ENCODE measurements at regions not wholly inside any gene's neighbourhood (a gene's known extent, or its start where the extent isn't known, plus 50 kb on each side); places are given as distances from the start of the nearest gene placed in this dataset.

DNA sequence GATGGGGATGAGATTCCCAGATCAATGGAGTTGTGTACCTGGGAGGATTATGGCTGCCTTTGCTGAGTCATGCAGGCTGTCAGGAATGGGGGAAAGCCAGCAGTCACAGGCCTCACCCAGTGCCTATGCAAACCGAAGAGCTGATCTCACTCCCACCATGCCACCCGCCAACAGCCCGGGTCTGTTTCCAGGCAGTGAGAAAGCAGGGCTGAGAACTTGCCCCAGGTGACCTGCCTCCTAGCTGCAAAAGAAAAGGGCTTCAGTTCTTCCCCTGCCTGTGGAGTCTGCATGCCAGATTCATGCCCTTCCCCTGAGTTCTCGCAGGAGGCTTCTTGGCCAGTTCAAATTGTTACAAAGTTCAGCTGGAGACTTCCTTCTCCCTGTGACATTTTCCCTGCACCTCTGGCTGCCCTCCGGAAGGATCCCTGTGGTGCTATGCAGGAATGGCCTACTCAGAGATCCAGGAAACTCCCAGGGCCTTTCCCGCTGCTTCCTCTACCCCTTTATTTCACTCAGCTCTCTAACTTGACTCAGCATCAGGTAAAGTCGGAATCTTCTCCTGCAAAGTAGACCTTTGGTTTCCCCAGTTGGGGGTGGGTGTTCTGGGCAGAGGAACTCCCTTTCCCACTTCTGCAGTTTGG is 71.5 kb upstream of the B3GAT2 start:
- no peaks in the 10 kb centered on the region for H3F3A ChIP-seq (ENCODE audit: control insufficient read depth, insufficient read depth)
- no peaks in the 10 kb centered on the region for H3K9me3 ChIP-seq (ENCODE audit: control insufficient read depth, insufficient read depth, low read length)
- H3K4me3 ChIP-seq (ENCODE audit: low read length) = no peak overlapping the region
- H3K9me2 ChIP-seq (replicated peaks; ENCODE audit: control insufficient read depth, low read length) = no peaks in the 10 kb centered on the region
- TF ChIP-seq, protein P1, sequence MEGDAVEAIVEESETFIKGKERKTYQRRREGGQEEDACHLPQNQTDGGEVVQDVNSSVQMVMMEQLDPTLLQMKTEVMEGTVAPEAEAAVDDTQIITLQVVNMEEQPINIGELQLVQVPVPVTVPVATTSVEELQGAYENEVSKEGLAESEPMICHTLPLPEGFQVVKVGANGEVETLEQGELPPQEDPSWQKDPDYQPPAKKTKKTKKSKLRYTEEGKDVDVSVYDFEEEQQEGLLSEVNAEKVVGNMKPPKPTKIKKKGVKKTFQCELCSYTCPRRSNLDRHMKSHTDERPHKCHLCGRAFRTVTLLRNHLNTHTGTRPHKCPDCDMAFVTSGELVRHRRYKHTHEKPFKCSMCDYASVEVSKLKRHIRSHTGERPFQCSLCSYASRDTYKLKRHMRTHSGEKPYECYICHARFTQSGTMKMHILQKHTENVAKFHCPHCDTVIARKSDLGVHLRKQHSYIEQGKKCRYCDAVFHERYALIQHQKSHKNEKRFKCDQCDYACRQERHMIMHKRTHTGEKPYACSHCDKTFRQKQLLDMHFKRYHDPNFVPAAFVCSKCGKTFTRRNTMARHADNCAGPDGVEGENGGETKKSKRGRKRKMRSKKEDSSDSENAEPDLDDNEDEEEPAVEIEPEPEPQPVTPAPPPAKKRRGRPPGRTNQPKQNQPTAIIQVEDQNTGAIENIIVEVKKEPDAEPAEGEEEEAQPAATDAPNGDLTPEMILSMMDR (IDR thresholded peaks at IDR 0.05; ENCODE audit: low read depth, low read length, poor library complexity, severe bottlenecking) = no peak
- no peak for TF ChIP-seq EZH2phosphoT487 (IDR thresholded peaks at IDR 0.05; ENCODE audit: borderline replicate concordance, low read length)
- no peaks in the 10 kb centered on the region for H3K36me3 ChIP-seq (ENCODE audit: control insufficient read depth, low read length)
- no peaks in the 10 kb centered on the region for H3K79me2 ChIP-seq (ENCODE audit: control insufficient read depth, low read length)
- no peaks in the 10 kb centered on the region for H3K27me3 ChIP-seq (ENCODE audit: control insufficient read depth, low read length)
- H3K27ac ChIP-seq (ENCODE audit: low read depth, low read length) = no peak overlapping the region
- no peaks in the 10 kb centered on the region for H4K20me1 ChIP-seq (ENCODE audit: control insufficient read depth, insufficient read depth, low read depth, low read length)
- H3K4me1 ChIP-seq (ENCODE audit: control insufficient read depth, low read length) = no peaks in the 10 kb centered on the region
- H3K4me2 ChIP-seq (ENCODE audit: low read length) = no peak overlapping the region

GRCh38 chr6:71028877-71029252 is 72.0 kb upstream of the B3GAT2 start:
- no peaks in the 10 kb centered on the region for H3K9me2 ChIP-seq (replicated peaks; ENCODE audit: control insufficient read depth, low read length)
- H3K9me3 ChIP-seq (ENCODE audit: control insufficient read depth, insufficient read depth, low read length) = no peaks in the 10 kb centered on the region
- H3K4me1 ChIP-seq (ENCODE audit: control insufficient read depth, low read length) = no peaks in the 10 kb centered on the region
- H3K27me3 ChIP-seq (ENCODE audit: control insufficient read depth, low read length) = no peaks in the 10 kb centered on the region
- H3K36me3 ChIP-seq (ENCODE audit: control insufficient read depth, low read length) = no peaks in the 10 kb centered on the region
- H3K79me2 ChIP-seq (ENCODE audit: control insufficient read depth, low read length) = no peaks in the 10 kb centered on the region
- H3K4me3 ChIP-seq (ENCODE audit: low read length) = no peak overlapping the region
- H3K4me2 ChIP-seq (ENCODE audit: low read length) = no peak overlapping the region
- H3F3A ChIP-seq (ENCODE audit: control insufficient read depth, insufficient read depth) = no peaks in the 10 kb centered on the region
- H3K27ac ChIP-seq (ENCODE audit: low read depth, low read length) = no peak overlapping the region
- no peaks in the 10 kb centered on the region for H4K20me1 ChIP-seq (ENCODE audit: control insufficient read depth, insufficient read depth, low read depth, low read length)
- TF ChIP-seq, protein P1 (IDR thresholded peaks at IDR 0.05; ENCODE audit: low read depth, low read length, poor library complexity, severe bottlenecking) = no peak
- TF ChIP-seq EZH2phosphoT487 (IDR thresholded peaks at IDR 0.05; ENCODE audit: borderline replicate concordance, low read length) = no peak

DNA sequence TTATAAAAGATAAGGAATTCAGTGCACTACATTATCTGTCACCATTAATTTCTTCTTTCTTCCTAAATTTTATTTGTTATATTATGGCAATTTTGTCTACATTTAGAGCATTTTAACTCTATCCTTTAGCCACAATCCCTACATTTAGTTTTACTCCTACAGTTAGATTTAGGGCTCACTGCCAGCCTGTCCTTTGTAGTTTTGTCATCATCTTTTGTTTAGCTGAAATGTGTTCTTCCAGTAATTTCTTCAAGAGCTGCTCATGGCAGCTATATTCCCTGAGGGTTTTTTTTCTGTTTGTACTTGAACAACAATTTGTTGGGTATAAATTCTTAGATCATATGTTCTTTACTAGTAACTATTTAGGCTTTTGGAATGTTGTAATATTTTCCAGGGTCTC is 72.7 kb upstream of the B3GAT2 start:
- Histone ChIP-seq H3K9me3 (ENCODE audit: control insufficient read depth, insufficient read depth, low read length) (no peaks in the 10 kb centered on the region), H3K79me2 (ENCODE audit: control insufficient read depth, low read length) (no peaks in the 10 kb centered on the region)
- no peak for TF ChIP-seq EZH2phosphoT487 (IDR thresholded peaks at IDR 0.05; ENCODE audit: borderline replicate concordance, low read length)
- TF ChIP-seq, protein P1 (IDR thresholded peaks at IDR 0.05; ENCODE audit: low read depth, low read length, poor library complexity, severe bottlenecking) = no peak

More for the DNA sequence above, 72.7 kb upstream of the B3GAT2 start:
- Histone ChIP-seq H4K20me1 (ENCODE audit: control insufficient read depth, insufficient read depth, low read depth, low read length) (no peaks in the 10 kb centered on the region), H3K4me3 (ENCODE audit: low read length) (no peak overlapping the region), H3K4me2 (ENCODE audit: low read length) (no peak overlapping the region), H3K36me3 (ENCODE audit: control insufficient read depth, low read length) (no peaks in the 10 kb centered on the region), H3K27me3 (ENCODE audit: control insufficient read depth, low read length) (no peaks in the 10 kb centered on the region), H3K4me1 (ENCODE audit: control insufficient read depth, low read length) (no peaks in the 10 kb centered on the region), H3K27ac (ENCODE audit: low read depth, low read length) (no peak overlapping the region), H3F3A (ENCODE audit: control insufficient read depth, insufficient read depth) (no peaks in the 10 kb centered on the region), H3K9me2 (replicated peaks; ENCODE audit: control insufficient read depth, low read length) (no peaks in the 10 kb centered on the region)
